ENCODE measurements at regions not wholly inside any gene's neighbourhood (a gene's known extent, or its start where the extent isn't known, plus 50 kb on each side); places are given as distances from the start of the nearest gene placed in this dataset.
A peak's percentile ranks its signal among the peaks of the same experiment; 100 is the strongest.
"Not testable (repeated sequence)": the region's sequence is repeated elsewhere in the genome, so short reads cannot be mapped to it uniquely, and the experiment has no call there.

- no peaks in the 10 kb centered on the region for H3K36me3 Mint-ChIP-seq (ENCODE audit: low read depth)
- H3K27ac Mint-ChIP-seq: no peak overlapping the region
- ChIA-PET CTCF (no interaction called here), POLR2A (no interaction called here)
- ATAC-seq (no peak), DNase-seq (no peak)
- peaks cover 33% of the 10 kb centered on the region for H3K4me1 Mint-ChIP-seq (ENCODE audit: low read depth)
- peaks cover 27% of the 10 kb centered on the region for H3K27me3 Mint-ChIP-seq (ENCODE audit: low read depth)
- no peak overlapping the region for H3K4me3 Mint-ChIP-seq
- H3K9me3 Mint-ChIP-seq (ENCODE audit: insufficient read depth): no peaks in the 10 kb centered on the region
Measured at GRCh38 chr4:3373468-3373867, 68.3 kb upstream of the HGFAC start.

- DNase-seq (no peak), ATAC-seq (no peak)
- H3K9me3 Mint-ChIP-seq (ENCODE audit: insufficient read depth): no peaks in the 10 kb centered on the region
- ChIA-PET CTCF (no interaction called here), POLR2A (no interaction called here)
- H3K4me3 Mint-ChIP-seq: no peak overlapping the region
- peaks cover 27% of the 10 kb centered on the region for H3K4me1 Mint-ChIP-seq (ENCODE audit: low read depth)
- no peak overlapping the region for H3K27ac Mint-ChIP-seq
- H3K36me3 Mint-ChIP-seq (ENCODE audit: low read depth): no peaks in the 10 kb centered on the region
- peaks cover 30% of the 10 kb centered on the region for H3K27me3 Mint-ChIP-seq (ENCODE audit: low read depth)
Measured at GRCh38 chr4:3374011-3374645, 67.6 kb upstream of the HGFAC start.

- no peak for ATAC-seq
- peaks cover 28% of the 10 kb centered on the region for H3K27me3 Mint-ChIP-seq (ENCODE audit: low read depth)
- no peak for DNase-seq
- H3K36me3 Mint-ChIP-seq (ENCODE audit: low read depth): no peaks in the 10 kb centered on the region
- H3K4me1 Mint-ChIP-seq (ENCODE audit: low read depth): peaks cover 21% of the 10 kb centered on the region
- no peak overlapping the region for H3K27ac Mint-ChIP-seq
- H3K9me3 Mint-ChIP-seq (ENCODE audit: insufficient read depth): peaks cover 3% of the 10 kb centered on the region
- CTCF ChIA-PET: no interaction called here
- H3K4me3 Mint-ChIP-seq: no peak overlapping the region
- POLR2A ChIA-PET: no interaction called here
Measured at GRCh38 chr4:3374667-3375066, 67.1 kb upstream of the HGFAC start.

- Mint-ChIP-seq H3K27me3 (ENCODE audit: low read depth) (peaks cover 21% of the 10 kb centered on the region), H3K36me3 (ENCODE audit: low read depth) (no peaks in the 10 kb centered on the region), H3K27ac (no peak overlapping the region), H3K4me1 (ENCODE audit: low read depth) (peaks cover 12% of the 10 kb centered on the region), H3K9me3 (ENCODE audit: insufficient read depth) (peaks cover 3% of the 10 kb centered on the region), H3K4me3 (no peak overlapping the region)
- POLR2A ChIA-PET: no interaction called here
- no peak for ATAC-seq
- CTCF ChIA-PET: no interaction called here
- DNase-seq: no peak
Measured at GRCh38 chr4:3375688-3376087, 66.1 kb upstream of the HGFAC start.

- no peak for DNase-seq
- no peak for ATAC-seq
- Mint-ChIP-seq H3K27ac (no peak overlapping the region), H3K27me3 (ENCODE audit: low read depth) (peaks cover 19% of the 10 kb centered on the region), H3K4me1 (ENCODE audit: low read depth) (peaks cover 8% of the 10 kb centered on the region), H3K36me3 (ENCODE audit: low read depth) (peaks cover 6% of the 10 kb centered on the region), H3K9me3 (ENCODE audit: insufficient read depth) (peaks cover 8% of the 10 kb centered on the region), H3K4me3 (no peak overlapping the region)
- ChIA-PET CTCF (no interaction called here), POLR2A (no interaction called here)
Measured at GRCh38 chr4:3376266-3376665, 65.5 kb upstream of the HGFAC start.

GRCh38 chr4:3377557-3377956 lies 64.2 kb upstream of the HGFAC start:
- ChIA-PET POLR2A (no interaction called here), CTCF (interaction anchor here (1.3 kb wide), 1 partner anchor 8 kb away, joined by 4 read pairs; no protein-coding TSS in a partner anchor)
- no peak for ATAC-seq

GRCh38 chr4:3380336-3380735 lies 61.4 kb upstream of the HGFAC start:
- H3K9me3 Mint-ChIP-seq (ENCODE audit: insufficient read depth): peaks cover 11% of the 10 kb centered on the region
- H3K4me1 Mint-ChIP-seq (ENCODE audit: low read depth); POLR2A ChIA-PET; CTCF ChIA-PET; H3K4me3 Mint-ChIP-seq; H3K27me3 Mint-ChIP-seq (ENCODE audit: low read depth); ATAC-seq; H3K27ac Mint-ChIP-seq; H3K36me3 Mint-ChIP-seq (ENCODE audit: low read depth); DNase-seq: not testable (repeated sequence)

More at GRCh38 chr4:3377557-3377956, 64.2 kb upstream of the HGFAC start:
- Mint-ChIP-seq H3K36me3 (ENCODE audit: low read depth) (peaks cover 7% of the 10 kb centered on the region), H3K9me3 (ENCODE audit: insufficient read depth) (peaks cover 11% of the 10 kb centered on the region), H3K4me3 (no peak overlapping the region), H3K27me3 (ENCODE audit: low read depth) (peaks cover 11% of the 10 kb centered on the region), H3K4me1 (ENCODE audit: low read depth) (peaks cover 5% of the 10 kb centered on the region), H3K27ac (no peak overlapping the region)
- no peak for DNase-seq

- H3K36me3 Mint-ChIP-seq (ENCODE audit: low read depth); CTCF ChIA-PET; H3K27ac Mint-ChIP-seq; POLR2A ChIA-PET; ATAC-seq; DNase-seq; H3K4me3 Mint-ChIP-seq; H3K27me3 Mint-ChIP-seq (ENCODE audit: low read depth): not testable (repeated sequence)
- H3K4me1 Mint-ChIP-seq (ENCODE audit: low read depth): peaks cover 12% of the 10 kb centered on the region
- peaks cover 11% of the 10 kb centered on the region for H3K9me3 Mint-ChIP-seq (ENCODE audit: insufficient read depth)
Measured at GRCh38 chr4:3381208-3381607, 60.6 kb upstream of the HGFAC start.

GRCh38 chr4:3382251-3382650 lies 59.5 kb upstream of the HGFAC start:
- peaks cover 9% of the 10 kb centered on the region for H3K27me3 Mint-ChIP-seq (ENCODE audit: low read depth)
- peaks cover 11% of the 10 kb centered on the region for H3K9me3 Mint-ChIP-seq (ENCODE audit: insufficient read depth)
- POLR2A ChIA-PET: no interaction called here
- no peak overlapping the region for H3K27ac Mint-ChIP-seq
- peaks cover 12% of the 10 kb centered on the region for H3K4me1 Mint-ChIP-seq (ENCODE audit: low read depth)
- peaks cover 7% of the 10 kb centered on the region for H3K36me3 Mint-ChIP-seq (ENCODE audit: low read depth)
- DNase-seq (no peak), ATAC-seq (no peak)
- CTCF ChIA-PET: no interaction called here
- H3K4me3 Mint-ChIP-seq: no peak overlapping the region

- no peak overlapping the region for H3K4me3 Mint-ChIP-seq
Measured at GRCh38 chr4:3384391-3384770, 57.4 kb upstream of the HGFAC start.

GRCh38 chr4:3384771-3385710 lies 56.7 kb upstream of the HGFAC start:
- H3K36me3 Mint-ChIP-seq (ENCODE audit: low read depth): peaks cover 7% of the 10 kb centered on the region
- peaks cover 9% of the 10 kb centered on the region for H3K9me3 Mint-ChIP-seq (ENCODE audit: insufficient read depth)
- H3K4me1 Mint-ChIP-seq (ENCODE audit: low read depth): peaks cover 12% of the 10 kb centered on the region
- ATAC-seq: peak; percentile 69
- ChIA-PET CTCF (interaction anchor here (1.2 kb wide), 1 partner anchor 39 kb away, joined by 3 read pairs; no protein-coding TSS in a partner anchor), POLR2A (no interaction called here)
- peaks cover 7% of the 10 kb centered on the region for H3K27me3 Mint-ChIP-seq (ENCODE audit: low read depth)
- DNase-seq: no peak
- peak overlapping the region; percentile 20 for H3K4me3 Mint-ChIP-seq
- peak overlapping the region; percentile 64 for H3K27ac Mint-ChIP-seq

More at GRCh38 chr4:3384391-3384770, 57.4 kb upstream of the HGFAC start:
- DNase-seq (no peak), ATAC-seq (no peak)
- H3K36me3 Mint-ChIP-seq (ENCODE audit: low read depth): peaks cover 7% of the 10 kb centered on the region
- peaks cover 7% of the 10 kb centered on the region for H3K27me3 Mint-ChIP-seq (ENCODE audit: low read depth)
- H3K27ac Mint-ChIP-seq: no peak overlapping the region
- H3K4me1 Mint-ChIP-seq (ENCODE audit: low read depth): peaks cover 12% of the 10 kb centered on the region
- ChIA-PET CTCF (interaction anchor here (1.2 kb wide), 1 partner anchor 38 kb away, joined by 3 read pairs; no protein-coding TSS in a partner anchor), POLR2A (no interaction called here)
- H3K9me3 Mint-ChIP-seq (ENCODE audit: insufficient read depth): peaks cover 11% of the 10 kb centered on the region

GRCh38 chr4:3385711-3386420 lies 55.9 kb upstream of the HGFAC start:
- Mint-ChIP-seq H3K27me3 (ENCODE audit: low read depth) (peaks cover 7% of the 10 kb centered on the region), H3K4me1 (ENCODE audit: low read depth) (peaks cover 12% of the 10 kb centered on the region), H3K27ac (peak overlapping the region; percentile 64), H3K9me3 (ENCODE audit: insufficient read depth) (peaks cover 7% of the 10 kb centered on the region), H3K36me3 (ENCODE audit: low read depth) (peaks cover 5% of the 10 kb centered on the region), H3K4me3 (no peak overlapping the region)
- ChIA-PET POLR2A (no interaction called here), CTCF (no interaction called here)
- no peak for DNase-seq
- no peak for ATAC-seq
